HCT116 (cell line): ENCODE measurements at regions not wholly inside any gene's neighbourhood (a gene's known extent, or its start where the extent isn't known, plus 50 kb on each side); places are given as distances from the start of the nearest gene placed in this dataset.
A peak's percentile ranks its signal among the peaks of the same experiment; 100 is the strongest.

Source experiments
- ATAC-seq: fragments of 200-7000 bp; cut with Tn5 transposase; 2 replicates; pipeline ENCODE4 v1.9.1; 2020; ENCODE audit warnings: mild to moderate bottlenecking, moderate library complexity
- BruUV-seq: library from RNA; stranded (reverse); fragments of 400-500 nt; replicated peaks from 2 replicates; lab custom pipeline; 2021; lab: Mats Ljungman, UMichigan
- CTCF ChIA-PET: fragments of 300-600 bp; sonication (Branson Sonifier 250); formaldehyde crosslinking; loops from one replicate; lab custom pipeline; 2021; ENCODE audit warnings: antibody characterized with exemption; lab: Charles Lee
- POLR2A ChIA-PET: fragments of 300-600, 350-600 bp; sonication (Branson Sonifier 250); formaldehyde crosslinking; loops from one replicate; lab custom pipeline; 2021; ENCODE audit warnings: antibody characterized with exemption; lab: Charles Lee
- RAD21 ChIA-PET, 2 experiments: fragments of 300-600 bp; sonication (Branson Sonifier 250); formaldehyde crosslinking; loops; one replicate each; lab custom pipeline; 2023; ENCODE audit warnings: low total read pairs in 2 of 2; ENCODE audit not compliant: uncharacterized antibody in 2 of 2, unreplicated experiment in 2 of 2, low non-redundant PET in 1 of 2; lab: Charles Lee
- DNase-seq: peaks from one replicate; pipeline ENCODE4 v3.0.0-alpha.2; 2010; ENCODE audit warnings: low read depth, low spot score
- H2AFZ ChIP-seq: fragments of 200-600 bp; shearing (Covaris generic), sonication (generic); 2 replicates; pipeline ENCODE4 v1.6.1; 2017; ENCODE audit warnings: low read depth, mixed run types, mixed read lengths, antibody characterized with exemption, low read length; ENCODE audit not compliant: poor library complexity, severe bottlenecking
- H3K27ac ChIP-seq: 2 replicates; pipeline ENCODE4 v1.5.1; 2012; ENCODE audit warnings: low read depth, low read length
- H3K27me3 ChIP-seq: fragments of 200-600 bp; sonication (generic); 2 replicates; pipeline ENCODE4 v1.6.1; 2016; ENCODE audit warnings: mixed run types, low read length, mixed read lengths; ENCODE audit not compliant: insufficient read depth
- H3K36me3 ChIP-seq, 2 experiments: fragments of 200-500 bp in 1 of 2; fragments of 200-600 bp in 1 of 2; sonication (Bioruptor generic) in 1 of 2; sonication (generic) in 1 of 2; 2 replicates each; pipeline versions ENCODE4 v1.5.1 to v1.6.1; 2014 to 2016; ENCODE audit warnings: low read length in 2 of 2, inconsistent platforms in 1 of 2, mixed read lengths in 1 of 2, mixed run types in 1 of 2; ENCODE audit not compliant: insufficient read depth in 2 of 2, control insufficient read depth in 1 of 2
- H3K4me1 ChIP-seq, 2 experiments: fragments of 200-600 bp in 1 of 2; sonication (generic) in 1 of 2; 2 replicates each; pipeline versions ENCODE4 v1.5.1 to v1.6.1; 2012 to 2017; ENCODE audit warnings: low read length in 2 of 2, inconsistent platforms in 1 of 2, mild to moderate bottlenecking in 1 of 2, mixed read lengths in 1 of 2, mixed run types in 1 of 2, moderate library complexity in 1 of 2; ENCODE audit not compliant: insufficient read depth in 2 of 2, control insufficient read depth in 1 of 2
- H3K4me2 ChIP-seq: fragments of 200-600 bp; sonication (generic); 2 replicates; pipeline ENCODE4 v1.6.1; 2017; ENCODE audit warnings: mixed run types, low read length, mixed read lengths
- H3K4me3 ChIP-seq, 2 experiments: fragments of 200-600 bp in 1 of 2; sonication (generic) in 1 of 2; replicated peaks in 1 of 2; 2 replicates each; pipeline ENCODE4 v1.5.1; 2011 to 2016; ENCODE audit warnings: low read length in 2 of 2, control low read depth in 1 of 2, low read depth in 1 of 2, mild to moderate bottlenecking in 1 of 2, mixed read lengths in 1 of 2, mixed run types in 1 of 2
- H3K79me2 ChIP-seq: fragments of 200-600 bp; sonication (generic); 2 replicates; pipeline ENCODE4 v1.6.1; 2017; ENCODE audit warnings: mild to moderate bottlenecking, mixed run types, low read length, moderate library complexity, mixed read lengths; ENCODE audit not compliant: insufficient read depth
- H3K9ac ChIP-seq: fragments of 200-600 bp; sonication (generic); 2 replicates; pipeline ENCODE4 v1.6.1; 2016; ENCODE audit warnings: low read length, mixed read lengths
- H3K9me2 ChIP-seq: fragments of 200-600 bp; sonication (generic), shearing (Covaris generic); 2 replicates; pipeline ENCODE4 v1.6.1; 2017; ENCODE audit warnings: mixed run types, mild to moderate bottlenecking, moderate library complexity; ENCODE audit not compliant: insufficient read depth
- H3K9me3 ChIP-seq, 2 experiments: fragments of 200-500 bp in 1 of 2; fragments of 200-600 bp in 1 of 2; sonication (Bioruptor generic) in 1 of 2; sonication (generic) in 1 of 2; 2 replicates each; pipeline ENCODE4 v1.6.1; 2014 to 2017; ENCODE audit warnings: low read length in 2 of 2, mixed read lengths in 2 of 2, inconsistent platforms in 1 of 2, low read depth in 1 of 2, mild to moderate bottlenecking in 1 of 2, mixed run types in 1 of 2, moderate library complexity in 1 of 2; ENCODE audit not compliant: control insufficient read depth in 1 of 2, insufficient read depth in 1 of 2
- H4K20me1 ChIP-seq: fragments of 200-600 bp; sonication (generic), shearing (Covaris generic); 2 replicates; pipeline ENCODE4 v1.6.1; 2017; ENCODE audit warnings: mixed run types, mild to moderate bottlenecking, moderate library complexity; ENCODE audit not compliant: insufficient read depth
- CTCF ChIP-seq, 3 experiments: fragments of 200-600 bp in 1 of 3; sonication (generic) in 1 of 3; IDR thresholded peaks in 2 of 3; conservative IDR thresholded peaks in 1 of 3; 2 replicates each; pipeline ENCODE4 v1.5.1; 2012 to 2017; ENCODE audit warnings: low read depth in 2 of 3, low read length in 2 of 3, antibody characterized with exemption in 1 of 3, borderline replicate concordance in 1 of 3, control low read depth in 1 of 3, mild to moderate bottlenecking in 1 of 3, mixed read lengths in 1 of 3, mixed run types in 1 of 3, moderate library complexity in 1 of 3; ENCODE audit not compliant: insufficient read depth in 1 of 3
- POLR2AphosphoS5 ChIP-seq: IDR thresholded peaks from 2 replicates; pipeline ENCODE4 v1.6.1; 2011; ENCODE audit warnings: mild to moderate bottlenecking, low read depth, low read length, moderate library complexity
- RAD21 ChIP-seq: IDR thresholded peaks from 2 replicates; pipeline ENCODE4 v1.6.1; 2012; ENCODE audit warnings: low read depth, mild to moderate bottlenecking
- REST ChIP-seq: IDR thresholded peaks from 2 replicates; pipeline ENCODE4 v1.6.1; 2012; ENCODE audit warnings: low read depth
- intact Hi-C: fragments of 100-400 bp; cut with micrococcal nuclease; formaldehyde crosslinking; loops from 2 replicates; pipeline ENCODE4 v1.10.0; 2022

- Histone ChIP-seq H2AFZ (no peak overlapping the region), H3K4me2 (no peak overlapping the region), H3K79me2 (no peaks in the 10 kb centered on the region), H4K20me1 (no peaks in the 10 kb centered on the region), H3K36me3 (no peaks in the 10 kb centered on the region), H3K27me3 (no peaks in the 10 kb centered on the region), H3K9me3 (no peaks in the 10 kb centered on the region), H3K9me2 (no peaks in the 10 kb centered on the region), H3K9ac (no peak overlapping the region), H3K27ac (no peak overlapping the region), H3K4me3 (no peak overlapping the region), H3K4me1 (peaks cover 3 to 15% of the 10 kb centered on the region in 2 experiments; a peak in 2 of 4 replicates)
- ATAC-seq (peak; percentile 27; the same call in 1 of the 2 replicates), DNase-seq (no peak)
- ChIA-PET RAD21 (no interaction called here), POLR2A (no interaction called here), CTCF (interaction anchor here (0.9 kb wide), 1 partner anchor 8 kb away, joined by 5 read pairs; no protein-coding TSS in a partner anchor)
- intact Hi-C loops = no loop called here
- no TSS peak for BruUV-seq
- no peak for TF ChIP-seq POLR2AphosphoS5
- no peak for TF ChIP-seq REST
- TF ChIP-seq RAD21 = no peak
- TF ChIP-seq CTCF (IDR thresholded peaks at IDR 0.05 in 2 of 3, conservative IDR thresholded peaks at IDR 0.05 in 1 of 3; ENCODE audit: borderline replicate concordance in 1 of 3, insufficient read depth in 1 of 3, low read depth in 2 of 3, low read length in 2 of 3) = no peak
Observed at GRCh38 chr13:31053091-31053490, 108.6 kb downstream of the HSPH1 start.
